NCI-H345 (cell line): ENCODE measurements at regions not wholly inside any gene's neighbourhood (a gene's known extent, or its start where the extent isn't known, plus 50 kb on each side); places are given as distances from the start of the nearest gene placed in this dataset.

Source experiments
- DNase-seq: peaks from one replicate; lab custom pipeline; 2025; lab: John Stamatoyannopoulos, UW

GRCh38 chr13:44022196-44022595, 142.5 kb downstream of the LACC1 start:
- no peak for DNase-seq

DNA sequence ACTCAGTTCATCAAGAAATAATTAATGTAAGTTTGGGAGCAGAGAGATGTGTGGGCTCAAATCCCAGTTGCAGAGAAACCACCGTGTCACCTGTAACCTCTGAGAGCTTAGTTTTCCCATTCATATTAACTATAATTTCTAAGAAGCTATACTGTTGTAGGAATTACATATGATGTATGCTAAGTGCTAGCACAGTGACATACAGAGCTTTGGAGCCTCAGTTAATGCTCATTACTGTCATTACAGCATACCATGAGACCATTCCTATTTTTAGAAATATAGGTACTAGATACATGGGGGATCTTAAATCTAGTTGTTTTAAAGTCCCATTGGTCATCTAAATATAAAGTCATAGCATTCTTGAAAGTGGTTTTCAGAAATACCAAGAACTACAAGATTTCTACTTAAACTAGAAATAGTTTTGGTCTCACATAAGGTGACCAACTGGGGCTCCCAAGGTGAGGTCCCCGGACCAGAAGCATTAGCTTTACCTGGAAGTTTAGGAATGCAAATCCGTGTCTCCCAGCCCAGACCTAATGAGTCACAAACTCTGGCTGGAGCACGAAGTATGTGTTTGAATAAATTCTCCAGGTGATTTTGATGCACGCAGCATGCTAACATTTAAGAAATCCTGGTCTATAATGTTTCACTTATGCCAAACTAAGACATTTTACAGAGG, 144.6 kb downstream of the LACC1 start:
- DNase-seq, result no peak

- DNase-seq, result no peak
Measured at GRCh38 chr13:44024846-44025195, 145.1 kb downstream of the LACC1 start.

- DNase-seq, result no peak
Measured at GRCh38 chr13:44026194-44026593, 146.5 kb downstream of the LACC1 start.

GRCh38 chr13:44028734-44029133, 149.0 kb downstream of the LACC1 start:
- no peak for DNase-seq

DNA sequence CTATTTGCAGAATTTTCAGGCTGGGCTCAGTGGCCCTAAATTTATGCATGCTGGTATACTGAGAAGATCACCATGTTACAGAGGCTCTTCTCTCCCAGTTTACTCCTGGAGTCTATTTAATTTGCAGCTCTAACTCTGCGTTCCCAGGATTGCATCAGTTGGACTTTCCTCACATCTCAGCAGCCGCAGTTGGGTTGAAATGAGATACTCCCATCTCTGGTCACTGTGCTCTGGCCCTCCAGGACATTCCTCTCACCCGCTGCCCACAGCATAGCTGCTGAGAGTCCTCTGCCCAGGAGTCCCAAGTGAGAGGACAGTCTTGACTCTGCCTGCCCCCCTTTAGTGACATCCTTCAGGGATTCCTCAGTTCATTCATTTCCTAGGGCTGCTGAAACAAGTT, 150.9 kb downstream of the LACC1 start:
- no peak for DNase-seq

- DNase-seq, result no peak
Measured at GRCh38 chr13:44031555-44031954, 151.9 kb downstream of the LACC1 start.

- DNase-seq, result no peak
Measured at GRCh38 chr13:44032802-44033201, 153.1 kb downstream of the LACC1 start.

DNA sequence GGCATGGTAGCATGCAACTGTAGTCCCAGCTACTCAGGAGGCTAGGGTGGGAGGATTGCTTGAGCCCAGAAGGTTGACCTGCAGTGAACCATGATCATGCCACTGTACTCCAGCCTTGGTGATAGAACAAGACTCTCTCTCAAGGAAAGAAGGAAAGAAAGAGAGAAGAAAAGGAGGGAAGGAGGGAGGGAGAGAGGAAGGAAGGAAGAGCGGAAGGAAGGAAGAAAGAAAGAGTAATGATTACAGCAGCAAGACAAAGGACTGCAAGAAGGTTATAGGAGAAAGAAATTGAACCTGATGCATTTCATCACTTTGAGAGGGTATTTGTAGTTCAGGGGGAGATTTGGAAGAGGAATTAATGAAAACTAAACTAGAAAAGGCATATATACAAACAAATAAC, 155.7 kb downstream of the LACC1 start:
- no peak for DNase-seq

- no peak for DNase-seq
Measured at GRCh38 chr13:44040070-44040817, 160.5 kb downstream of the LACC1 start.

GRCh38 chr13:44040818-44041100, 161.1 kb downstream of the LACC1 start:
- no peak for DNase-seq

DNA sequence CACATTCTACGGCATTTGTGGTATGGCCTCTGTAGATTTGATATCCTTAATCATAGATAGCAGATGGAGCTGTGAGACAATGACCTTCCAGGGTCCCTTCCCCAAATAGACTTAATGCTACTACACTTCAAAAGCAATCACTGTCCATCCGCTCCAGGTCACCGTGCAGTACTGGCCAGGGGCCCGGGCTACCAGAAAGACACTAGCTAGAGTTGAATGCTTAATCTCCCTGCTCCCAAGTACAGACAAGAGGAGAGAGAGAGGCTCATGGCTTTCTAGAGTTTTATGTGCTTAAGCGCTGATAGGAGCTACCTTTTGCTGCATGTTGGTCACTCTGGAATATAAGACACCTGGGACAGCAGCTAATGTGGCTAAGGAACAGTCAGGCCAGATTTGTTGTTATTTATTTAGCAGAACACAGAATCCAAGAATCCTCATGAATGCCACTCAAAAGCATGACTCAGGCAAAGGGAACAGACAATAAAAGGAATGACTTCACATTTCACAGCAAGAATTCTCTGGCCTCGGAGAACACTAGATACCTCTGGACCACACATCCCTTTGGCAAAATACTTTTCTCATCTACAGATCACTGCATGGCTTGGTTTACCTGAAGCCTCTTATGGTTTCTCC, 165.0 kb downstream of the LACC1 start:
- no peak for DNase-seq

GRCh38 chr13:44045180-44045562, 165.5 kb downstream of the LACC1 start:
- DNase-seq, result peak; percentile 17

GRCh38 chr13:44046428-44046827, 166.7 kb downstream of the LACC1 start:
- no peak for DNase-seq

DNA sequence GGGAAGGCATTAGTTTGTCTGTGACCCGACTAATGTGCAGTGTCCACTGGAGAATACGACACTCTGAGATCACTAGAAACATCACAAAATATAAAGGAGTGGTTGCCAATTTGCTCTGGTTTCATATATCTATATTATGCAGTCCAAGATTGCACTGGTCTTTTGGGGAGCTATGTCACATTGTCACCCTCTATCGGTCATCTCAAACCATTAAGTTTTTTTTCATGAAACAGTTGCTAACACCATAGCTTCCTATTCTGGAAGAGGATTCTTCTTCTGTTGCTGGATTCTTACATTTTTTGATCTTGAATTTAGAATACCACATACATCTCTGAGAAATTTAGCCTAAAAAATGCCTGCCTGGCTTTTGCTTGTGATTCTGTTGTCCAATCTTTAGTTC, 168.6 kb downstream of the LACC1 start:
- DNase-seq, result no peak

DNA sequence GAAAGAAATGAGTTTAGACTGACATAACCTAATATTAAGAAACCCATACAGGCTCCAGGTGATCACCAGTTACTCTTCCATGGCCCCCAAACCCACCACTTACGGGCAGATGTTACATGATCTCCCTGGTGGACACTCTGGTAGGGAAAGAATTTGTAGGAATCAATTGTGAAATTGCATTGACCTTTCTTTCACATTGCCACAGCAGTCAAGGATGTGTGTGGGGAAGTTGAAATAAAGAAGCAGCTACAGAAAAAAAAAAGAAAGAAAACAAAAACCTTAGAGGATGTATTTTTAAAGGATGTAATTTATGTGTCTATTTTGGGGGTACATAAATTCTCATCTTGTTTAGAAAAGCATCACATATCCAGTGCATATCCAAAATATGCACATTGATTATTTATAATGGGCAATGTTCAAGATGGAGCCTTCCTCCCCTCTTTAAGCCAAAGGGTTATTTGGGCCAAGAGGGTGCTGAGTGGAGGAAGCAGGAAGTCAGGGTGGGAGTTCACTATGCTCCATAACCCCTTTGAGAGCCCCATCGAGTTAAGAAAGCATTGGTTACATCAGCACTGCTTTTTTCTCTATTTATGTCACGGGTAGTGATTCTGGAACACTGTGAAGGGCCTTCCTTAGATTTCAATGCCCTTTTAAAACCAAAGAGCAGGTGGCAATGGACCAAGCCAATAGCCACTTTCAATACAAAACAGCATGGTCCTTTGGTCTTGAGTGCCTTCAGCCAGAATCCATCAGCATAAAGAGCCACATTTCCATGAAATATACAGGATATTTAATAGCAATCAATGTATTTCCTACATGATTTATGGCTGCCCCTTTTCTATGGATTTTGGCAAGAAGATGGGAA, 169.6 kb downstream of the LACC1 start:
- peak; percentile 62 for DNase-seq

DNA sequence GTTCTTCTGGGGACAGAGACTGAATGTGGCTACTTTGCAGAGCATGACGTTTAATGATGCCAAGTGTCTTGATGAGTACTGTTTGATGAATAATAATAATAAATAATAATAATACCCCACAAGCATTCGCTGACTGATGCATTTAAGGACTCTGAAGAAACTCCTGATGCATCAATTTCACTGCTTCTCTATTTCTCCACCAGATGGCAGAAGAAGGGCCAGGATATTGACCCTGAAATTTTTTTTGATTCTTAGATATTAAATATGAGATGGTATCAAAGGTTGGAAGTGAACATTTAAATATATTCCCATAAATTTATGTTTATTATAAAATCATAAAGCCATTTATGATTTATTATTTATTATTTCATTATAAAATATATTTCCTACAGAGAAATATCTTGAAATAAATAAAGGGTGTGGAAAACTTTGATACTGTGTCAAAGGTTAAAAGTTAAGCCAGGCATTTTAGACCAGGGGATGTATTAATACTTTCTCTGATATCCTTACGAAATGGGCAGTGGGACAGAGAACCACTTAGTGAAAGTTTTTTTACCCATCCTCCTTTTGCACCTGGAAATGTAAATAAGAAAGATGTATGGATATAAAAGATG, 170.9 kb downstream of the LACC1 start:
- DNase-seq, result peak; percentile 5

DNA sequence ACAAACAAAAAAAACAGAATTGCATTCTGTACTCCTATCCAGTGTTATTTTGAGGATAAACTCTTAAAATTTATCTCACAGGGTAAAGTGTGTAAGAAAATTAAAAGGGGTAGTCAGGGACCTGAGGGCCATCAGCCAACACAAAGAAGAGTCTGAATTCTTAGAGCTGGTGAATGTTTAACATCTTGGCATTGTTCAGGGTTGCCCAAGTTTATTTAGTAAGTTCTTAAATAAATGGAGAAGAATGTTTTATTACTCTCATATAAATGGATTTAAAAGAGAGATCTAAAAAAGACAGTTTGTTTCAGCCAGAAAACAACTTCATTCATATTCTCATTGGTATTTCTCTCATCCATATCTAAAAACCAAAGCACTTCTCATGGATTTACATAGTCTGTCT, 171.7 kb downstream of the LACC1 start:
- DNase-seq, result no peak

DNA sequence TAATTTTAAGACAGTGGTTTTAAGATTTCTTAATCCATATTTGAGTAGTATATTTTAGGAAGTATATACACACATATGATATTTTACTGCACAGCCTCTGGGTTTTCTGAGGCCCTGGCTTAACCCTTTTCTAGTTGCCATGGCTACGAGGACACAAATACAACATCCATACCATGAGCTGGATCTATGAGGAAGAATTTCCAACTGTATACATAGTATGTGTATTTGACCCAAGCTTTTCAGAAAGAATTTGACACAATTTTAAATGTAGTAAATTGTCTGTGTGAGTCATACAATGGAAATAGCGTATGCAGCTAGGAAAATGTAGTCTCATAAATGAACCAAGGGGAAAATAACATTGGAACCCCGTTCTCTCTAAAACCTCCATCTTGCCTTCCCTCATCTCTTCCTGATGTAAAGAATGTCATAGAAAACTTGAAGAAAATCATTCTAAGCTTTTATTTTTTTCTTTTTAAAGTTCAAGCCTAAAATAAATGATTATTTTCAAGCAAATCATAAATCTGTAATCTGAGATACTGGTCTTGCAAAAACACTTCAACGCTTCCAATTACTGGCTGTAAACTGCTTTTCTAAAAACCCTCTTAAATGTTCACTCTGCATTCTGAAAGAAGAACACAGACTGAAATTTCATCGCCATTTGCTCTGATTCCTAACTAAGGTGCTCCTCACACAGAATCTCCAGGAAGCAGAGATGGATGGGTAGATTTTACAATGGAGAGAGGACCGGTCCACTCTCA, 172.4 kb downstream of the LACC1 start:
- DNase-seq, result no peak

GRCh38 chr13:44052780-44053184, 173.1 kb downstream of the LACC1 start:
- DNase-seq, result no peak

DNA sequence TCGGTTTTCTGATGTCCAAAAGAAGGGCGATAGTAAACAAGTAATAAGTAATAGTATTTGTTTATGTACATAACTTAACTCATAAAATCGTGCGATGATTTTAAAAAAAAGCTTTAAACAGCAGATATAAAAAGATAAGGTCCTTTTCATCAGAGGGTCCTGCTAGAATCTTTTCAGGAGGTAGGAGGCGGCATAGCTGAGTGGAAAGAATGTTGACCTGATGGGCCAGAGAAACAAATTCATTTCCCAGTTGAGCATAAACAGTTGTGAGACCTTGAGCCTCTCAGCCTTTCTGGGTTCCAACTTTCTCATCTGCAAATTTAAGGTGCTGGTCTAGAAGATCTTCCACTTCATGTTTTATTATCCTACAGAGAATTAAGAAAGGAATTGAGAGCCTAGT, 173.5 kb downstream of the LACC1 start:
- no peak for DNase-seq

DNA sequence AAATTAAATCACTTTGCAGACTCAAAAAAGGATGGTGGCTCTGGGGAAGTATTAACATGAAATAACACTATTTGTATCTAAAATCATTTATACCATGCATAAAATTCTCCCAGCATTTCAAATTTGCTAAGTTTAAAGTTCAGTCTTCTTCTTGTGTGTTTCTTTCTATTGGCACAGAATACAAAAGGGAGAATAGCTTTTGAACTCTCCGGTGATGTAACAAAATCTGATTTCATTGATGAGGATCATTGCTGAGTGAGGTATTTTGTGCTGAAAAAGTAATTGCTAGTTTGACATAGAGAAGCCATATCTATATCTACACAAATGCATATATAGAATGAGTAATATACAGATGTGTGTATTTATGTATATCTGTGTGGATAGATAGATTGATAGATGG, 174.8 kb downstream of the LACC1 start:
- no peak for DNase-seq
